ENCODE measurements at regions not wholly inside any gene's neighbourhood (a gene's known extent, or its start where the extent isn't known, plus 50 kb on each side); places are given as distances from the start of the nearest gene placed in this dataset.
"Not testable (repeated sequence)": the region's sequence is repeated elsewhere in the genome, so short reads cannot be mapped to it uniquely, and the experiment has no call there.

DNA sequence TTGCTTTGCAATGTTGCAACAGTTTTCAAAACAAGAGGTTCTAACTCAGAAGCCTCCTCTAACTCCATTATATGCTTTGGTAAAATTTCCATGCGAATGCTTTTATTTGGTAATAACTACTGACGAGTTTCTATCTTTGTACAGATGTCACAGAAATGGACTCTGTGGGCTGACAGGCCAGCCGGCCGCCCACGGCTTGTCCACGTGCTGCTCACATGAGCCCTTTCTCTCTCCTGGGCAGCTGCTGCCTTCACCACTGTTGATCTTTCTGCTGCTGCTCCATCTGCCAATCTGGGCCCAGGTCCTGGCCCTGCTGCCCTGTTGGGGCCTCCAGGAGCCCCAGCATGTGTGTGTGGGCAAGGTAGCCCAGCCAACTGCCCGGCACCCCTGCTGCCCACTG is 168.2 kb upstream of the TMEM132C start:
- DNase-seq = no peak

DNA sequence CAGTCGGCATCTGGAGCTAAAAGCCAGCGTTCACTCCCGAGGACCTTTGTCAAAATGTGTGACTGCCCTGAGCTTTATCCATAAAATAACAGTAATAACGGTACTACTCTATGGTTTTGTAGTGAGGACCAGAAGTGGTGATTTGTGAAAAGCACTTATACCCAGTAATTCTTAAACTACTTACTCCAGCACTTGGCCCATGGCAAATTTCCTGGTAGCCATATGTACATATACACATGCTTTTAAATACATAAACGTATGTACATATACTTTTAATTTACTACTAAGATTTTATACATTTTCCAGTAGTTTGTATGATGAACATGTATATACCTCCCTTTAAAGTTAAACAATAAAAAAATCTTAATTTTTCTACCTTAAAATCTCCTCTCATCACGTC is 163.8 kb upstream of the TMEM132C start:
- DNase-seq = no peak

DNA sequence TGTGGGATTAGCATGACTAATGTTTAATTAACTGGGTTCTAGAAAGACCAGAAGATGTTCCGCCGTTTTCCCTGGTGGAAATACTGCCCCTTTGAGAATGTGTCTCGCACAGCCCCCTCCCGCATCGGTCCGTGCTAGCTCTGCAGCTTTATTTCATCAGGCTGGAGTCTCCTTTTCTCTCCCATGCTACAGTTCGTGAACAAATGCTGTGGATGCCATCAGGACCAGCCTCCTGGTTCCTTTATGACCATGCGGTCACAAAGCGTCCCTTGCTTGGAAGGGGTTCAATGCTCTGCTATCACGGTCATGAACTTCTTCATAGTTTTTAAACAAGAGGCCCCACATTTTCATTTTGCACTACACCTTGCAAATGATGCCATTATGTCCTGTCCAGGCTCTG is 157.7 kb upstream of the TMEM132C start:
- no peak for DNase-seq

DNA sequence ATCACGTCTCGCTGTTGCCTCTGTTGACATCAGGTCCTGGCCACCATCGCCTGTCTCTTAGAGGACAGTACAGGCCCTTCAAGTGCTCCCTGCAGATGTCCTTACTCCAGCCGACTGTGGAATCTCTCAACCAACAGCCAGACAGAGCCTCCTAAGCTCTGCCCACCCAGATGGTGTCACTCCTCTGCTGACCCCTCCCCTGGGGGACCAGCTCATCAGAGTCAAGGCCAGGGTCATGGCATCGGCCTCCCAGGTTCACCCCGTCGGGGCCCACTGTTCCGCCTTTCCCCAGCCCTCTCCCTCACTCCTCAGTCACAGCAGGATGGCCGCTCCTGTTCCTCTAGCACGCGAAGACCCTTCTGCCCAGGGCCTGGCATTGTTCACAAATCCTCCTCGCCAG is 157.3 kb upstream of the TMEM132C start:
- no peak for DNase-seq

- DNase-seq = no peak
Measured at GRCh38 chr12:128111333-128111732, 155.6 kb upstream of the TMEM132C start.

- no peak for DNase-seq
Measured at GRCh38 chr12:128111951-128112350, 155.0 kb upstream of the TMEM132C start.

DNA sequence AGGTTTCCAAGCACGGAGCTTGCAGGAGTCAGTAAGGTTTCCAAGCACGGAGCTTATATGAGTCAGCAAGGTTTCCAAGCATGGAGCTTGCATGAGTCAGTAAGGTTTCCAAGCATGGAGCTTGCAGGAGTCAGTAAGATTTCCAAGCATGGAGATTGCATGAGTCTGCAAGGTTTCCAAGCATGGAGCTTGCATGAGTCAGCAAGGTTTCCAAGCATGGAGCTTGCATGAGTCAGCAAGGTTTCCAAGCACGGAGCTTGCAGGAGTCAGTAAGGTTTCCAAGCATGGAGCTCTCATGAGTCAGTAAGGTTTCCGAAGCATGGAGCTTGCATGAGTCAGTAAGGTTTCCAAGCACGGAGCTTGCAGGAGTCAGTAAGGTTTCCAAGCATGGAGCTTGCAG is 153.7 kb upstream of the TMEM132C start:
- DNase-seq = not testable (repeated sequence)

DNA sequence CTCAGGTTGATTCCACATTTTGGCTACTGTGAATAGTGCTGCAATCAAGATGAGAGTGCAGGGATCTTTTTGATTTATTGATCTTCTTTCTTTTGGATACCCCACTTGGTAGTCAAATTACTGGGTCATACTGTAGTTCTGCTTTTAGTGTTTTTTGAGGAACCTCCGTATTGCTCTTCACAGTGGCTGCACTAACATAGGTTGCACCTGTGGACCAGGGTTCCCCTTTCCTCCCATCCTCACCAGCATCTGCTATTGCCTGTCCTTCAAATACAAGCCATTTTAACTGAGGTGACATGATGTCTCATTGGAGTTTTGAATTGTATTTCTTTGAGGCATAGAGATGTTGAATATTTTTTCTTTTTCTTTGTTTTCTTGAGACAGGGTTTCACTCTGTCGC is 152.5 kb upstream of the TMEM132C start:
- DNase-seq = no peak

DNA sequence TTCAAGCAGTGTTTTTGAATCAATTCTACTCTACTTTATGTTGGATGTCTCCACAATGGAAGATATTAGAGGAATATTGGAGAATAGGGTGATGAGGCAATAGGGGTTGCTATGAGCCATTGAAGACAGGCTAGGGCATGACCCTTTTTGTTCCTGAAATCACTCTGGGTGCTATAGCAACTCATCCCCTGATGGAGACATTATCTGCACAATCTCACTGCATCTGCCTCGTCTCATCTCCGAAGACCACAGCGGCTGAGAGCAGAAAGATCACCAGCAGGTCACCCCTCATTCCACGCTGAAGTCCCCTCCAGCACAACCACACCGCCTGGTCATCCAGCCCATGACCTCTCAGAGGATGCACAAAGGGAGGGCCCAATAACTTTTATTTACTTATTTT is 150.4 kb upstream of the TMEM132C start:
- no peak for DNase-seq

DNA sequence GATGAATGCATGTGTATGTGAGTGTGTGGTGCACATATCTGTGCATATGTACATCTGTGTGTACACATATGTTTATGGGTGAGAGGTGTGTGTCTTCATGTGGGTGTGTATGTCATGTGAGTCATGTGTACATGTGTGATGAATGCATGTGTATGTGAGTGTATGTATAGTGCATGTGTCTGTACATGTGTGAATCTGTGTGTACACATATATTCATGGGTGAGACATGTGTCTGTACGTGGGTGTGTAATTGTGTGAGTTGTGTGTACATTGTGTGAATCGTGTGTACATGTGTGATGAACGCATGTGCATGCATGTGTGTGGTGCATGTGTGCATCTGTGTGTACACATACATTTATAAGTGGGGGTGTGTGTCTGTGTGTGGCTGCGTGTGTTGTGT is 146.9 kb upstream of the TMEM132C start:
- DNase-seq = no peak

DNA sequence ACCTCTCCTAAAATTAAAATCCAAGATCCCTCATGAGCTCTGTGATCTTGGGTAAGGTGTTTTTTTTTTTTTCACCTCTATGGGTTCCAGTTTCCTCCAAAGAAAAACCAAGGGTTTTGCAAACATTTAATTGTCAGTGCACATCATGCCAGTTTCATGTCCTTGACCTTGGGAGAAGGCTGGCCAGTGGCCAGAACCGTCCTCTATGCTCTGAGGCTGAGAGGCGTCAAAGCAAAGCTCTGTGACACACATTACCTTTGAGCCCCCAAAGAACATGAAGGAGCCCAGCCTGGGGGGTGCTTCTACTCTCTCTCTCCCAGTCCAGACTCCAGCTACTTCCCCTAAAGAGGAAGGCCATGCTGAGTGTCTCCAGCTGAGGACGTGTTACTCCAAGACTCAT is 145.5 kb upstream of the TMEM132C start:
- no peak for DNase-seq

DNA sequence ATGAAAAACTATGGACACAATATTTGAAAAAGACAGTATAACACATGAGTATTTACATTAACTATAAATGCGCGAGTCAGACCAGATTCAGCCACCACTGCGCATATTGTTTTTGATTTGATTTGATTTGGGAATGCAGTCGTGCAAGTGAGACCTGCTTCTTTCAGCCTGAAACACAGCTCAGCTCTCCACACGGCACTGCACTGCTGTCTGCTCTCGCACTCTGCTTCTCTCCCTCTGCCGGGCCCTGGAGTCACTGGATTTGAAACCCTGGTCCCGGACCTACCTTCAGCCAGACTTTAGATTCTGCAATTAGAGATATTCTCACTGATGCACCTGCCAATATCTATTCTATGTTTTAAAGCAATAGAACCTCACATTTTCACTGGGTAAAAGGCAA is 143.9 kb upstream of the TMEM132C start:
- no peak for DNase-seq

- DNase-seq = no peak
Measured at GRCh38 chr12:128131955-128132354, 135.0 kb upstream of the TMEM132C start.

GRCh38 chr12:128133321-128134073 is 133.5 kb upstream of the TMEM132C start:
- no peak for DNase-seq

GRCh38 chr12:128137140-128137539 is 129.8 kb upstream of the TMEM132C start:
- DNase-seq = no peak

DNA sequence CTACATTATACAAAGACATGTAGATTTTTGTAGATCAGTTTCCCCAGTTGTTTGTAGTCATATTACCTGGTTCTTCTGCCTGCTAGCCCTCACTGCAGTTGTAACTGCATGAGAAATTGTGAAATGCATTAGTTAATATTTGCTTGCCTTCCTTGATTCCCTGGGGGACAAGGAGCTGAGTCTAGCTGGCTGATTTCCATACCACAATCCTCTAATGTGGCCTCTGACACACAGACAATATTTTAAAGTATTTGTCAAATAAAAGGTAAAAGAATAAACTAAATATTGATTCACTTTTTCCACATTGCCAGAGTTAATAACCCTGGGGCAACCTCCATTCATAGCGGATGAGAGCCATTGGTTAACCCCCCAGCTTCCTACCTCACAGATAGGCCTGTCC is 128.8 kb upstream of the TMEM132C start:
- no peak for DNase-seq

GRCh38 chr12:128140551-128140950 is 126.4 kb upstream of the TMEM132C start:
- no peak for DNase-seq

DNA sequence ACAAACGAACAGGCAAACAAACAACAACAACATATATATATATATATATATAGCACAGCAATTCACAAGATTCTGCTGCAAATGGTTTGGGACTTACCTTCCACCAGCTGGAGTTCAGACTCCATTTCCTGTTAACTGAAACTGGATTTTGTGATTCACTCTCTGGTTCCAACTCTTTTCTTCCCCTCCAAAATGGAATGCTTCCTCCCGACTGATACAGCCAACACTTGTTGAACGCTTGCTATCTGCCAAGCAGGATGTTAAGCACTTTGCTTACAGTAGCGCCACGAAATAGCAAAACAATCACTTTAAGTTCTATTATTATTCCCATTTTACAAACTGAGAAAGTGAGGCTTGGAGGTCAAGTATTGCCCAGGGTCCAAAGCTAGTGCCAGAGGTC is 116.0 kb upstream of the TMEM132C start:
- no peak for DNase-seq

GRCh38 chr12:128155571-128155970 is 111.4 kb upstream of the TMEM132C start:
- no peak for DNase-seq

GRCh38 chr12:128163086-128163485 is 103.9 kb upstream of the TMEM132C start:
- DNase-seq = no peak

GRCh38 chr12:128164533-128164932 is 102.4 kb upstream of the TMEM132C start:
- no peak for DNase-seq

DNA sequence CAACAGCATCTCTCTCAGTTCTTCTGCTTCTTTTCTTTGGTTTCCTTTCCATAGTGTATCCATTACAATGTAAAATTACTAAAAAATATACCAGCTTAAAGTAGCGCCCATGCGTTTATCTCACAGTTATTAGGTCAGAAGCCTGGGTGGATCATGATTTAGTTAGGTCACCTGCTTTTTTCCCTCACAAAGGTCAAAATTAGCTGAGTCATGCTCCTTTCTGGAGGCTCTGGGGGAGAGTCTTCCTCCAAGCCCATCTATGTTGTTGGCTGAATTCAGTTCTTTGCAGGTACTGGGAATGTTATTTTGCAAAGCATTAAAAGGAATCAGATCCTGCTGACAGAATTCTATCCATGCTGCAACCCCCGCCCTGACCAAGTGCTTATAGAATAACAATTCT is 101.6 kb upstream of the TMEM132C start:
- no peak for DNase-seq

- DNase-seq = no peak
Measured at GRCh38 chr12:128168273-128168672, 98.7 kb upstream of the TMEM132C start.

GRCh38 chr12:128170181-128170580 is 96.8 kb upstream of the TMEM132C start:
- no peak for DNase-seq

DNA sequence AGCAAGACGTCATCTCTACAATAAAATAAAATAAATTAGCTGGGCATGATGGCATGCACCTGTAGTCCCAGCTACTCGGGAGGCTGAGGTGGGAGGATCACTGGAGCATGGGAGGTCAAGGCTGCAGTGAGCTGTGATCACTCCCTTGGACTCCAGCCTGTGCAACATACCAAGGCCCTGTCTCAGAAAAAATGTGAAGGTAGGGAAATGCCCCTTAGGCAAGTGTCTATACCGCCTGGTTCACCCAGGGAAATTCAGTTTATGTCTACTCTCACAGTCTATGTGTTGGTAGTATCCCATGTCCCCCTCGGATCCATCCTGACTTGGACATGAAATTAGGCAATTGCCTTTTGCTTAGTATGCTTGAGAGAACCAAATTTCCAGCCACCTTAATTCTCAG is 88.4 kb upstream of the TMEM132C start:
- DNase-seq = no peak

GRCh38 chr12:128178966-128179365 is 88.0 kb upstream of the TMEM132C start:
- no peak for DNase-seq
